Fibroblast of lung (primary cell): ENCODE measurements at regions not wholly inside any gene's neighbourhood (a gene's known extent, or its start where the extent isn't known, plus 50 kb on each side); places are given as distances from the start of the nearest gene placed in this dataset.
A peak's percentile ranks its signal among the peaks of the same experiment; 100 is the strongest.

Experiments used
- DNase-seq, 2 donors: peaks; one replicate each; pipeline versions ENCODE4 v3.0.0 to v3.0.0-alpha.2; 2010; ENCODE audit warnings: low read depth in 2 of 2
- H2AFZ ChIP-seq: 2 replicates; pipeline ENCODE4 v1.5.1; 2012; ENCODE audit warnings: low read length, control low read depth, inconsistent platforms
- H3K27ac ChIP-seq: 2 replicates; pipeline ENCODE4 v1.5.1; 2011; ENCODE audit warnings: low read length, control low read depth; ENCODE audit not compliant: insufficient read depth
- H3K27me3 ChIP-seq: 2 replicates; pipeline ENCODE4 v1.5.1; 2011; ENCODE audit warnings: mild to moderate bottlenecking, low read length; ENCODE audit not compliant: control insufficient read depth, insufficient read depth
- H3K36me3 ChIP-seq: 2 replicates; pipeline ENCODE4 v1.5.1; 2011; ENCODE audit warnings: low read length; ENCODE audit not compliant: control insufficient read depth, insufficient read depth
- H3K4me1 ChIP-seq: 2 replicates; pipeline ENCODE4 v1.5.1; 2011; ENCODE audit warnings: low read length; ENCODE audit not compliant: control insufficient read depth, insufficient read depth; ENCODE audit errors: extremely low read depth
- H3K4me2 ChIP-seq: 2 replicates; pipeline ENCODE4 v1.5.1; 2011; ENCODE audit warnings: low read length, control low read depth; ENCODE audit not compliant: insufficient read depth; ENCODE audit errors: extremely low read depth
- H3K4me3 ChIP-seq, 4 experiments: fragments of 200-600 bp in 1 of 4; sonication (generic) in 1 of 4; replicated peaks in 1 of 4; 2 replicates each; pipeline ENCODE4 v1.5.1; 2011 to 2016; ENCODE audit warnings: low read length in 4 of 4, low read depth in 3 of 4, mild to moderate bottlenecking in 3 of 4, control low read depth in 2 of 4, inconsistent platforms in 1 of 4, mixed read lengths in 1 of 4; ENCODE audit not compliant: insufficient read depth in 1 of 4; ENCODE audit errors: control extremely low read depth in 1 of 4
- H3K79me2 ChIP-seq: 2 replicates; pipeline ENCODE4 v1.5.1; 2012; ENCODE audit warnings: mild to moderate bottlenecking, low read length, inconsistent platforms; ENCODE audit not compliant: control insufficient read depth, insufficient read depth
- H3K9ac ChIP-seq: 2 replicates; pipeline ENCODE4 v1.5.1; 2011; ENCODE audit warnings: mild to moderate bottlenecking, low read length, control low read depth; ENCODE audit not compliant: insufficient read depth
- H3K9me3 ChIP-seq: 2 replicates; pipeline ENCODE4 v1.5.1; 2012; ENCODE audit warnings: low read depth, low read length; ENCODE audit not compliant: control insufficient read depth, insufficient read depth
- H4K20me1 ChIP-seq: 2 replicates; pipeline ENCODE4 v1.5.1; 2011; ENCODE audit warnings: low read length; ENCODE audit not compliant: control insufficient read depth, insufficient read depth; ENCODE audit errors: extremely low read depth
- EZH2 ChIP-seq: IDR thresholded peaks from 2 replicates; pipeline ENCODE4 v1.5.1; 2012; ENCODE audit warnings: low read length, control low read depth, mild to moderate bottlenecking; ENCODE audit errors: missing control alignments
- TF ChIP-seq, protein P1 (sequence below), 2 donors: IDR thresholded peaks in 1 of 2; conservative IDR thresholded peaks in 1 of 2; 1 replicate in 1 of 2; 2 replicates in 1 of 2; pipeline ENCODE4 v1.5.1; 2011 to 2012; ENCODE audit warnings: low read length in 2 of 2, control low read depth in 1 of 2, inconsistent platforms in 1 of 2, low read depth in 1 of 2, mild to moderate bottlenecking in 1 of 2

DNA sequence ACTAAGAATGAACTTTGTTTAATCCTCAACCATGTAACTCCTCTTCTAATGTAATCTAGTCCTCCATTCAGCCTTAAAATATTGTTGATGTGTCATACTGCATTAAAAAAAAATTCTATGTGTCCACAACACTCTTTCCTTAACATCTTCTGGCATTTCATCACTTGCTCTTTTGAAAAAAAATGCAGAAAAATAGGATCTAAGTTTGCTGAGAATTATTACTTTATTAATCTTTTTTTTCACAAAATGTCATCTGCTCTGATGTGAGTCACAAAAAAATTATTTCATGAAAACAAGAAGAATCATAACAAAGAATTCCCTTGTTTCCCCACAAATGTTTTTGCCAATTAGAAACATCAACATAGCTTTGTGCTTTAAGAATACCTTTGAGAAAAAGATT lies 410.1 kb upstream of the MGAT4C start:
- no peaks in the 10 kb centered on the region for H4K20me1 ChIP-seq
- H3K4me2 ChIP-seq, result no peak overlapping the region
- no peaks in the 10 kb centered on the region for H3K79me2 ChIP-seq
- H3K36me3 ChIP-seq, result no peaks in the 10 kb centered on the region
- TF ChIP-seq, protein P1, sequence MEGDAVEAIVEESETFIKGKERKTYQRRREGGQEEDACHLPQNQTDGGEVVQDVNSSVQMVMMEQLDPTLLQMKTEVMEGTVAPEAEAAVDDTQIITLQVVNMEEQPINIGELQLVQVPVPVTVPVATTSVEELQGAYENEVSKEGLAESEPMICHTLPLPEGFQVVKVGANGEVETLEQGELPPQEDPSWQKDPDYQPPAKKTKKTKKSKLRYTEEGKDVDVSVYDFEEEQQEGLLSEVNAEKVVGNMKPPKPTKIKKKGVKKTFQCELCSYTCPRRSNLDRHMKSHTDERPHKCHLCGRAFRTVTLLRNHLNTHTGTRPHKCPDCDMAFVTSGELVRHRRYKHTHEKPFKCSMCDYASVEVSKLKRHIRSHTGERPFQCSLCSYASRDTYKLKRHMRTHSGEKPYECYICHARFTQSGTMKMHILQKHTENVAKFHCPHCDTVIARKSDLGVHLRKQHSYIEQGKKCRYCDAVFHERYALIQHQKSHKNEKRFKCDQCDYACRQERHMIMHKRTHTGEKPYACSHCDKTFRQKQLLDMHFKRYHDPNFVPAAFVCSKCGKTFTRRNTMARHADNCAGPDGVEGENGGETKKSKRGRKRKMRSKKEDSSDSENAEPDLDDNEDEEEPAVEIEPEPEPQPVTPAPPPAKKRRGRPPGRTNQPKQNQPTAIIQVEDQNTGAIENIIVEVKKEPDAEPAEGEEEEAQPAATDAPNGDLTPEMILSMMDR (conservative IDR thresholded peaks at IDR 0.05 in 1 of 2, IDR thresholded peaks at IDR 0.05 in 1 of 2; ENCODE audit: low read depth in 1 of 2, low read length in 2 of 2), result no peak
- TF ChIP-seq EZH2, result no peak
- H3K27me3 ChIP-seq, result no peaks in the 10 kb centered on the region
- no peak overlapping the region for H3K4me3 ChIP-seq
- no peaks in the 10 kb centered on the region for H3K9me3 ChIP-seq
- no peak overlapping the region for H2AFZ ChIP-seq
- no peaks in the 10 kb centered on the region for H3K4me1 ChIP-seq
- H3K27ac ChIP-seq, result no peak overlapping the region
- DNase-seq, result peak; percentile 18 to 31
- H3K9ac ChIP-seq, result no peak overlapping the region

DNA sequence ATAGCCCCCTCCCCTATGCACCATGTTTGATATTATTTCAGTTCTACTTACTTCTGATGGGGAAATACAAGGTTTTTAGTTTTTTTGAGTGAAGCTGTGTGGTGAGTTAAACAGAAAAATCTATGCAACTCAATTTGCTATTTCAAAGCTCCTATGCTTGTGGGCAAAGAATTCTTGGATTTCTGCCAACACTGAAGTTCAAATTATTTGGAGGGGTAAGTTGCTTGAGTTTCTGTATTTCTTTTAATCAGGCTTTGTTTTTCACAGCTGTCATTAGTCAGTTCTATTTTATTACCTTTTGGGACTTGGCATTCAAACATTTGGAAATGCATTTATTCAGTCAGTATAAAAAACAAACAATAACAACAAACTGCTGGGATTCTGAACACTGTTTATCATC lies 407.5 kb upstream of the MGAT4C start:
- Histone ChIP-seq H3K9me3 (no peaks in the 10 kb centered on the region), H3K4me1 (no peaks in the 10 kb centered on the region), H3K4me3 (no peak overlapping the region), H3K4me2 (no peak overlapping the region), H4K20me1 (no peaks in the 10 kb centered on the region), H3K79me2 (no peaks in the 10 kb centered on the region), H3K27ac (no peak overlapping the region), H2AFZ (no peak overlapping the region), H3K9ac (no peak overlapping the region), H3K36me3 (no peaks in the 10 kb centered on the region), H3K27me3 (no peaks in the 10 kb centered on the region)
- TF ChIP-seq, protein P1 (conservative IDR thresholded peaks at IDR 0.05 in 1 of 2, IDR thresholded peaks at IDR 0.05 in 1 of 2; ENCODE audit: low read depth in 1 of 2, low read length in 2 of 2), result no peak
- TF ChIP-seq EZH2, result no peak
- peak; percentile 17 to 30 for DNase-seq

DNA sequence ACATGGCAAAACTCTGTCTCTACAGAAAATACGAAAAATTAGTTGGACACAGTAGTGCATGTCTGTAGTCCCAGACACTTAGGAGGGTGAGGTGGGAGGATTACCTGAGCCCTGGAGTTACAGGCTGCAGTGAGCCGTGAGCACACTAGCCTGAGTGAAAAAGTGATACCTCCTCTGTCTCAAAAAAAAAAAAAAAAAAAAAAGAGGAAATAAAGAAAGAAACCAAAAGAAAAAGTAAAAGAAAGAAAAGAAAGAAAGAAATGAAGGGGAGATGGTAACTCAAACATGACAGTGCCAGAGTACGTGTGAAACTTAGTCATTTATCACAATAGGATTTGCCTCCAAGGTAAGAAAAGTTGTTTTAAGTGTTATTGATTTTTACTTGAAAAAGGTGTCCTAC lies 407.0 kb upstream of the MGAT4C start:
- no peak for DNase-seq

More for the DNA sequence above, 407.0 kb upstream of the MGAT4C start:
- H3K27me3 ChIP-seq, result no peaks in the 10 kb centered on the region
- TF ChIP-seq EZH2, result no peak
- TF ChIP-seq, protein P1 (conservative IDR thresholded peaks at IDR 0.05 in 1 of 2, IDR thresholded peaks at IDR 0.05 in 1 of 2; ENCODE audit: low read depth in 1 of 2, low read length in 2 of 2), result no peak
- no peak overlapping the region for H3K27ac ChIP-seq
- H3K9me3 ChIP-seq, result no peaks in the 10 kb centered on the region
- no peaks in the 10 kb centered on the region for H3K4me1 ChIP-seq
- no peaks in the 10 kb centered on the region for H3K36me3 ChIP-seq
- H4K20me1 ChIP-seq, result no peaks in the 10 kb centered on the region
- H3K4me3 ChIP-seq, result no peak overlapping the region
- no peak overlapping the region for H3K4me2 ChIP-seq
- no peaks in the 10 kb centered on the region for H3K79me2 ChIP-seq
- no peak overlapping the region for H2AFZ ChIP-seq
- H3K9ac ChIP-seq, result no peak overlapping the region
